GM23338 (cell line): ENCODE measurements at regions not wholly inside any gene's neighbourhood (a gene's known extent, or its start where the extent isn't known, plus 50 kb on each side); places are given as distances from the start of the nearest gene placed in this dataset.

Experiments used
- ATAC-seq: fragments of 200-7000 bp; cut with Tn5 transposase; 3 replicates; pipeline ENCODE4 v1.9.1; 2020
- DNase-seq: peaks from one replicate; pipeline ENCODE4 v3.0.0-alpha.2; 2015; ENCODE audit warnings: low spot score
- H2AFZ ChIP-seq: fragments of 200-600 bp; sonication (generic); 2 replicates; pipeline ENCODE4 v1.8.0; 2016; ENCODE audit warnings: antibody characterized with exemption, mild to moderate bottlenecking, moderate library complexity
- H3F3A ChIP-seq: fragments of 200-600 bp; sonication (generic); replicated peaks from 2 replicates; pipeline ENCODE4 v1.8.0; 2017; ENCODE audit warnings: antibody characterized with exemption, mixed run types, low read depth
- H3K27ac ChIP-seq: fragments of 200-600 bp; sonication (generic); 2 replicates; pipeline ENCODE4 v1.6.1; 2016; ENCODE audit warnings: low read depth
- H3K27me3 ChIP-seq: fragments of 200-600 bp; sonication (generic); 2 replicates; pipeline ENCODE4 v1.8.0; 2016; ENCODE audit warnings: mild to moderate bottlenecking, mixed run types, moderate library complexity; ENCODE audit not compliant: insufficient read depth
- H3K36me3 ChIP-seq: fragments of 200-600 bp; sonication (generic); 2 replicates; pipeline ENCODE4 v1.8.0; 2016; ENCODE audit warnings: mild to moderate bottlenecking; ENCODE audit not compliant: insufficient read depth
- H3K4me1 ChIP-seq: fragments of 200-600 bp; sonication (generic); 2 replicates; pipeline ENCODE4 v1.8.0; 2016; ENCODE audit warnings: mild to moderate bottlenecking, moderate library complexity; ENCODE audit not compliant: insufficient read depth
- H3K4me2 ChIP-seq: fragments of 200-600 bp; sonication (generic); 2 replicates; pipeline ENCODE4 v1.7.1; 2017; ENCODE audit warnings: mixed run types
- H3K4me3 ChIP-seq: fragments of 200-600 bp; sonication (generic); 2 replicates; pipeline ENCODE4 v1.6.1; 2016; ENCODE audit warnings: mixed run types
- H3K79me2 ChIP-seq: fragments of 200-600 bp; sonication (generic); replicated peaks from 2 replicates; pipeline ENCODE4 v1.8.0; 2017; ENCODE audit warnings: mild to moderate bottlenecking; ENCODE audit not compliant: insufficient read depth
- H3K9me2 ChIP-seq: fragments of 200-600 bp; sonication (generic); 2 replicates; pipeline ENCODE4 v1.8.0; 2017; ENCODE audit not compliant: insufficient read depth
- H4K20me1 ChIP-seq: fragments of 200-600 bp; sonication (generic); replicated peaks from 2 replicates; pipeline ENCODE4 v1.8.0; 2017; ENCODE audit warnings: mild to moderate bottlenecking; ENCODE audit not compliant: insufficient read depth
- H3K27ac Mint-ChIP-seq: 2 replicates; pipeline ENCODE4 v1.8.0; 2020; ENCODE audit warnings: inconsistent platforms, mild to moderate bottlenecking, moderate library complexity, mixed read lengths
- H3K27me3 Mint-ChIP-seq: 3 replicates; pipeline ENCODE4 v1.8.0; 2022; ENCODE audit warnings: low read depth, mild to moderate bottlenecking, moderate library complexity, mixed read lengths, inconsistent platforms; ENCODE audit not compliant: insufficient read depth, poor library complexity
- H3K36me3 Mint-ChIP-seq: 3 replicates; pipeline ENCODE4 v1.8.0; 2021; ENCODE audit warnings: low read depth, mild to moderate bottlenecking, inconsistent platforms, moderate library complexity, mixed read lengths
- H3K4me1 Mint-ChIP-seq: 3 replicates; pipeline ENCODE4 v1.8.0; 2020; ENCODE audit warnings: mild to moderate bottlenecking, inconsistent platforms, mixed read lengths
- H3K4me3 Mint-ChIP-seq: 3 replicates; pipeline ENCODE4 v1.8.0; 2021; ENCODE audit warnings: moderate library complexity, mild to moderate bottlenecking, inconsistent platforms, mixed read lengths
- H3K9me3 Mint-ChIP-seq: 3 replicates; pipeline ENCODE4 v1.8.0; 2020; ENCODE audit warnings: moderate library complexity, mild to moderate bottlenecking, inconsistent platforms, mixed read lengths
- CREB1 ChIP-seq: fragments of 250-450 bp; sonication (Bioruptor Pico); IDR thresholded peaks from 2 replicates; pipeline ENCODE4 v1.5.0; 2020; ENCODE audit warnings: low read depth, mild to moderate bottlenecking, moderate library complexity
- ETS1 ChIP-seq: IDR thresholded peaks from 2 replicates; pipeline ENCODE4 v1.6.1; 2016; ENCODE audit warnings: antibody characterized with exemption
- EZH2 ChIP-seq: fragments of 200-600 bp; sonication (generic); IDR thresholded peaks from one replicate; pipeline ENCODE4 v1.8.0; 2017; ENCODE audit warnings: antibody characterized with exemption, mild to moderate bottlenecking, low read depth; ENCODE audit not compliant: unreplicated experiment
- EZH2phosphoT487 ChIP-seq: fragments of 200-600 bp; sonication (generic); IDR thresholded peaks from one replicate; pipeline ENCODE4 v1.8.1; 2018; ENCODE audit warnings: antibody characterized with exemption; ENCODE audit not compliant: unreplicated experiment
- JUNB ChIP-seq: IDR thresholded peaks from one replicate; pipeline ENCODE4 v1.6.1; 2016; ENCODE audit warnings: antibody characterized with exemption; ENCODE audit not compliant: unreplicated experiment
- REST ChIP-seq: IDR thresholded peaks from one replicate; pipeline ENCODE4 v1.6.1; 2018; ENCODE audit warnings: antibody characterized with exemption; ENCODE audit not compliant: unreplicated experiment
- ZNF114 ChIP-seq: fragments of 250-450 bp; sonication (Bioruptor Pico); IDR thresholded peaks from 2 replicates; pipeline ENCODE4 v1.5.0; 2020; ENCODE audit warnings: mild to moderate bottlenecking, moderate library complexity
- ZNF331 ChIP-seq: fragments of 250-450 bp; sonication (Bioruptor Pico); IDR thresholded peaks from 2 replicates; pipeline ENCODE4 v1.5.0; 2020; ENCODE audit warnings: low read depth, mild to moderate bottlenecking, moderate library complexity

- no peak overlapping the region for H3K27ac ChIP-seq
- no peaks in the 10 kb centered on the region for H3K36me3 Mint-ChIP-seq
- no peaks in the 10 kb centered on the region for H3K36me3 ChIP-seq
- no peak overlapping the region for H3K4me3 ChIP-seq
- no peaks in the 10 kb centered on the region for H3K27me3 ChIP-seq
- H3K4me1 Mint-ChIP-seq = peaks cover 6% of the 10 kb centered on the region; the same call in 2 of the 3 replicates
- H3K27me3 Mint-ChIP-seq = no peaks in the 10 kb centered on the region
- peak; percentile 1 for DNase-seq
- no peak overlapping the region for H3K4me2 ChIP-seq
- no peaks in the 10 kb centered on the region for H4K20me1 ChIP-seq
- no peak for ATAC-seq
- no peak overlapping the region for H3K4me3 Mint-ChIP-seq
- no peaks in the 10 kb centered on the region for H3K79me2 ChIP-seq
- H3F3A ChIP-seq = no peaks in the 10 kb centered on the region
- no peaks in the 10 kb centered on the region for H3K4me1 ChIP-seq
- no peak overlapping the region for H2AFZ ChIP-seq
- no peak for TF ChIP-seq REST
- no peak for TF ChIP-seq EZH2
- no peak for TF ChIP-seq JUNB
- no peaks in the 10 kb centered on the region for H3K9me2 ChIP-seq
- no peaks in the 10 kb centered on the region for H3K9me3 Mint-ChIP-seq
- H3K27ac Mint-ChIP-seq = no peak overlapping the region
Observed at GRCh38 chr9:80552931-80553330, 981.2 kb downstream of the TLE4 start.

GRCh38 chr9:80550181-80550580 is 978.4 kb downstream of the TLE4 start:
- Histone ChIP-seq H3K79me2 (no peaks in the 10 kb centered on the region), H4K20me1 (no peaks in the 10 kb centered on the region), H3K9me2 (no peaks in the 10 kb centered on the region), H3K4me3 (no peak overlapping the region), H3K27me3 (no peaks in the 10 kb centered on the region), H3K4me1 (no peaks in the 10 kb centered on the region), H2AFZ (no peak overlapping the region), H3F3A (no peaks in the 10 kb centered on the region), H3K36me3 (no peaks in the 10 kb centered on the region), H3K27ac (no peak overlapping the region), H3K4me2 (no peak overlapping the region)
- no peaks in the 10 kb centered on the region for H3K27me3 Mint-ChIP-seq
- no peaks in the 10 kb centered on the region for H3K36me3 Mint-ChIP-seq
- TF ChIP-seq ZNF331 (CRISPR knock-in tag) = no peak
- no peak for TF ChIP-seq REST
- TF ChIP-seq ZNF114 (CRISPR knock-in tag) = no peak
- no peak for TF ChIP-seq CREB1 (CRISPR knock-in tag)
- TF ChIP-seq EZH2 = no peak
- TF ChIP-seq EZH2phosphoT487 = no peak
- no peak for TF ChIP-seq ETS1
- ATAC-seq = no peak
- H3K9me3 Mint-ChIP-seq = no peaks in the 10 kb centered on the region
- peaks cover 6% of the 10 kb centered on the region; the same call in 2 of the 3 replicates for H3K4me1 Mint-ChIP-seq
- H3K4me3 Mint-ChIP-seq = no peak overlapping the region
- DNase-seq = no peak
- H3K27ac Mint-ChIP-seq = no peak overlapping the region
